HG03175 (cell line): ENCODE measurements at regions not wholly inside any gene's neighbourhood (a gene's known extent, or its start where the extent isn't known, plus 50 kb on each side); places are given as distances from the start of the nearest gene placed in this dataset.

Experiments used
- ATAC-seq: cut with Tn5 transposase; IDR thresholded peaks from one replicate; pipeline ENCODE4 v1.9.1; 2021; ENCODE audit warnings: mild to moderate bottlenecking, moderate library complexity; ENCODE audit not compliant: unreplicated experiment

- ATAC-seq = no peak
Observed at GRCh38 chr1:198102454-198102827, 54.4 kb upstream of the NEK7 start.

- no peak for ATAC-seq
Observed at GRCh38 chr1:198105185-198105584, 51.6 kb upstream of the NEK7 start.

GRCh38 chr1:198106011-198106410 is 50.8 kb upstream of the NEK7 start:
- ATAC-seq = no peak
